HG03066 (cell line): ENCODE measurements at regions not wholly inside any gene's neighbourhood (a gene's known extent, or its start where the extent isn't known, plus 50 kb on each side); places are given as distances from the start of the nearest gene placed in this dataset.
"Not testable (repeated sequence)": the region's sequence is repeated elsewhere in the genome, so short reads cannot be mapped to it uniquely, and the experiment has no call there.

Experiments
- ATAC-seq: cut with Tn5 transposase; IDR thresholded peaks from one replicate; pipeline ENCODE4 v1.9.1; 2021; ENCODE audit warnings: low read depth; ENCODE audit not compliant: unreplicated experiment

- ATAC-seq: no peak
Observed at GRCh38 chr3:10623578-10624275, 118.3 kb upstream of the ATP2B2 start.

GRCh38 chr3:10625323-10625722 lies 119.9 kb upstream of the ATP2B2 start:
- ATAC-seq: no peak

GRCh38 chr3:10627884-10628572 lies 122.6 kb upstream of the ATP2B2 start:
- no peak for ATAC-seq

- no peak for ATAC-seq
Observed at GRCh38 chr3:10628891-10629670, 123.7 kb upstream of the ATP2B2 start.

- ATAC-seq: no peak
Observed at GRCh38 chr3:10629671-10630040, 124.3 kb upstream of the ATP2B2 start.

- ATAC-seq: no peak
Observed at GRCh38 chr3:10631224-10631623, 125.8 kb upstream of the ATP2B2 start.

- ATAC-seq: no peak
Observed at GRCh38 chr3:10632125-10632524, 126.7 kb upstream of the ATP2B2 start.

GRCh38 chr3:10632741-10633140 lies 127.4 kb upstream of the ATP2B2 start:
- no peak for ATAC-seq

- ATAC-seq: no peak
Observed at GRCh38 chr3:10635446-10636076, 130.2 kb upstream of the ATP2B2 start.

GRCh38 chr3:10637342-10637741 lies 132.0 kb upstream of the ATP2B2 start:
- no peak for ATAC-seq

GRCh38 chr3:10638466-10638865 lies 133.1 kb upstream of the ATP2B2 start:
- ATAC-seq: no peak

GRCh38 chr3:10641760-10642159 lies 136.4 kb upstream of the ATP2B2 start:
- no peak for ATAC-seq

GRCh38 chr3:10644189-10644588 lies 138.8 kb upstream of the ATP2B2 start:
- no peak for ATAC-seq

GRCh38 chr3:10645800-10646199 lies 140.4 kb upstream of the ATP2B2 start:
- ATAC-seq: no peak

GRCh38 chr3:10646531-10647335 lies 141.3 kb upstream of the ATP2B2 start:
- ATAC-seq: no peak

- no peak for ATAC-seq
Observed at GRCh38 chr3:10647376-10647775, 142.0 kb upstream of the ATP2B2 start.

- no peak for ATAC-seq
Observed at GRCh38 chr3:10648181-10648580, 142.8 kb upstream of the ATP2B2 start.

GRCh38 chr3:10649463-10649862 lies 144.1 kb upstream of the ATP2B2 start:
- ATAC-seq: not testable (repeated sequence)

GRCh38 chr3:10651506-10651905 lies 146.1 kb upstream of the ATP2B2 start:
- no peak for ATAC-seq

- no peak for ATAC-seq
Observed at GRCh38 chr3:10653241-10653640, 147.9 kb upstream of the ATP2B2 start.
